HCEC 1CT (cell line): ENCODE measurements at regions not wholly inside any gene's neighbourhood (a gene's known extent, or its start where the extent isn't known, plus 50 kb on each side); places are given as distances from the start of the nearest gene placed in this dataset.

Experiments used
- DNase-seq: peaks from one replicate; pipeline ENCODE4 v3.0.0-alpha.2; 2017

DNA sequence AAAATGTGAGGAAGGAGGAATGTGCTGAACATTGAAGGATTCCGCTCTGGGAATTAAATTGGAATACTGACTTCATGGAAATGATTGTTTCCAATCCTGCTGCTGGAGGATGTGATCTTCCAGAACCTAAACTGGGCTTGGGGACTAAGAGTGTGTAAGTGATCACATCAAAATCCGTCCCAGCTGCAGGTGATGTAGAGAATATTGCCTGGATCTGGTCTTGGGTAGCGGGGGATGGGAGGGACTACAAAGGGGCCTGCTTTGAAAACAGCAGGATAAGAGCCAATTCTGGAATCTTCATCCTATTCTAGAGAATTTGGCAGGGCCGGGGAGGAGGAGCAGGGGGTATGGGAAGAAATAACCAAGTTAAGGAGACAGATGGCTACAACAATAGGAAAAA, 552.2 kb upstream of the FZD8 start:
- no peak for DNase-seq

DNA sequence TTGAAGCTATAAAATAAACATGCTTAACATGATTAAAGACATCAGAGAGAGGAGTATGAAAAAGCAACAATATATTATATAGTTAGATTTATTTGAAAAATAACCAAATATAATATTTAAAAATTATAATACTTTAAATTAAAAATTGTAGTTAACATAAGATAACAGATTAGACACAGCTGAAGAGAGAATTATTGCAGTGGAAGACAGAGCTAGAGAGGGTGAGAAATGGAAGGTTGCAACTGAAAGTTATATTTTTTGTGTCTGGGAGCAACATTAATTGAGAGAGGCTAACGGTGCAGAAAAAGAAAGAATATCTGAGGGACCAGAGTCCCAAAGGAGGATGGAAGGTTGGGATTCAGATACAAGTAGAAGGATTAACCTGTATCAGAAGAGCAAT, 548.9 kb upstream of the FZD8 start:
- DNase-seq, result no peak

DNA sequence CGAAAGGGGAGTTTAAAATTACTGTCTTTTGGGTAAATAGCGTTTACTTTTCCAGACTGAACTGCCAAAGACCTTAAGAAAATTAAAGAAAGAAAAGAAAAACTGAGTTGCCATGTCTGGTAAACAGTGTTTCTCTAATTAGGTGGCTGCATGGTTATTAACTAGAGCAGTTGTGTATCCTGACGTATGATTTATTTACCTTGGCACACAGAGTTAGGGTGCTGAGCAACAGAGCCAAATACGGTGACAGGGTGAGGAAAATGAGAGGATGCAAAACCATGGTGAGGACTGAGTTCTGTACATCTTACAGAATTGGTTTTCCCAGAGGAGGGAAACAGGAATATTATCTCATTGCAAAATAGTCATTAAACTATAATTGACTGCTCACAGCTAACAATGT, 546.4 kb upstream of the FZD8 start:
- no peak for DNase-seq

DNA sequence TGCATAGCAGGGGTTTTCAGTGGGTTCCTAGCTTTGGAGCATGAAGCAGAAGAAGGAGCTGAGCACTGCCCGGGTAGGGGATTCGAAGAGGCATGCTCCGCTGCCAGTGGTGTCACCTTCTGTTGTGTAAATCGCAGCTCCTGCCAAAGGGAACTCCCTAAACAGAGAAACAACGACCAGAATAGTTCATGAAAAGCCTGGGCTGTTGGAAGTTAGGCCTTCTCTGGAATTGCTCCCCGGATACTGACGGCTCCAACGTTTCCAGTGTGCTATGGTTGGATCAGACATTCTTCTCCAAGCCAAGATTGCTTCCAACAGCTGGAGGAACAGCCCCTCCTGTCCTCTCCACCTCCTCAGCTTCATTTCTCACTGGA, 546.0 kb upstream of the FZD8 start:
- DNase-seq, result no peak

DNA sequence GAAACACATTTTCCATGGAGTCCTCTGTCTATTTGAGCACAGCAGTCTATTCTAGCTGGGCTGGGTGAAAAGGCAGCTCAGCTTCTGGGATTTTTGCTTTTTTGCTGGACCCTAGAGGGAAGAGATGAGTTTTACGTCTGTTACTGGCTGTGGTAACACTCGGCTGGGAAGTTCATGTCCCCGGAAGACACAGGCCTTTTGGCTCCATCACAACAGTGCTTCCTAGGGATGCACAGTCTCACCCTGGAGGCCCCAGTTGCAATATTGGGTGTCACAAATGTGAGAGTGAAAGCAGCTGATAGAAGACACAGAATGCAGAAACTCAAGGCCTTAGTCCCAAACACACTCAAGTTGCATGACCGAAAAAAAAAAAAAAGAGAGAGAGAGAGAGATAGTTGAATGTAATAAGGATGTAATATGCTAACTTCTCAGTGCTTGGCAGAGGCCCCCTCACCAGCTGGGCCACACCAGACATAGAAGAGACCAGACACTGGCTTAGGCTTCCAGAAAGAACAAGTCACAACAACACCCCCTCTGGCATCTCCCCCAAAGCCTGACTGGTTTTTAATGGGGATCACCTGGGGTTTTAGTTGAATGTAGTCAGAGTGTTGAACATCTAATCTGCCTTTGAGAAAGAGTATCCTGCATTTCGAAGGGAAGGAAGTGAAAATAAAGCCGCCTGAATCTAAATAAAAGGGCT, 545.4 kb upstream of the FZD8 start:
- DNase-seq, result no peak

DNA sequence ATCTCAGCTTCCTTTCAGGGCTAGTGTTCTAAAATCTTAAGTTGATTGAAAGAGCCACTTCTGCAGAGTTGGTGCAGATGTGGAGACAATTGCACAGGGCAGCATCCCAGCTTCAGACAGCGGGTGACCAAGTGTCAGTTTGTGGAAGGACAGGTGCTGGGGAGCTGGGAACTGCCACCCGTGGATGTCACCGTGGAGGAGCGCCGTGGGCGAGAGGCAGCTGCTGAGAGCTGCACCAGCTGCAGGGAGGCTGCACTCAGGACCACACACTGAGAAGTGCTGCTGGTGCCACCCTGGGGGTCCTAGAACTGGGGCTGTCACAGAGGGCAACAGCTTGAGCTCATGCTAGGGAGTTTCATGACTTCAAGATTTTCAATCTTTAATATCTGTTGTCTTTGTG, 543.0 kb upstream of the FZD8 start:
- no peak for DNase-seq

DNA sequence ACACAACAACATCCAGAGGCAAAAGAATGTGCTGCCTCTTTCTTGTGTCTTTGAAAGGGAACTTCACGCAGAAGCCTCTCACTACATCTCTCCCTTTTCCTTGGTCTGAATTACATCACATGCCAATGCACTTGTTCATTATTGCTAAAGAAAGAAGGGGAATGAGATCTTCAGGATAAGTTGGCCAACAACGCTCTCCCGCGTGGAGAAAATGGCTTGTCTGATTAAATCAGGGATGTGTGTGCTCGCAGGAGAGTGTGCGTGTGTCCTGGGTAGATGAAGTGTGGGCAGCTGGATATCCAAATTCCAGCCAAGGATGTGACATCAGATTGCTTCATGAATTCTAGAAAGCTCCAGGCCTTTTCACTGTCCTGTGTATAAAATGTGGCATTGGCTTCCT, 541.6 kb upstream of the FZD8 start:
- DNase-seq, result no peak

DNA sequence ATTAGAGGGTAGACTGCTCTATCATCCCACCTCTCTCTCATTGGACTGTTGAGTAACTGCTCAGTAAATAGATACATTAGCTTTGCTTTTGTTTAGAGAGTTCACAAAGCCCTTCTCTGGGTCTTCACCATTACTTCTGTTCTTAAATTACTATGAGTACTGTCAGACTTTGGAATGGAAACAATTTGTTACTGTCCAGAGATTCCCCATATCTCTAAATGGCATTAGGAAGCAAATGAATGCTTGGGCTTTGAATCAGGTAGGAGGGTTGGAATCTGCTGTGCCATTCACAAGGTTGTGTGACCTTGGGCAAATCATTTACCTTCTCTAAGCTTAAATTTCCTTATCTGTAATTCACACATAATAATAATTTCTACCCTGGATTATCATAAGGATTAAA, 541.0 kb upstream of the FZD8 start:
- DNase-seq, result no peak

DNA sequence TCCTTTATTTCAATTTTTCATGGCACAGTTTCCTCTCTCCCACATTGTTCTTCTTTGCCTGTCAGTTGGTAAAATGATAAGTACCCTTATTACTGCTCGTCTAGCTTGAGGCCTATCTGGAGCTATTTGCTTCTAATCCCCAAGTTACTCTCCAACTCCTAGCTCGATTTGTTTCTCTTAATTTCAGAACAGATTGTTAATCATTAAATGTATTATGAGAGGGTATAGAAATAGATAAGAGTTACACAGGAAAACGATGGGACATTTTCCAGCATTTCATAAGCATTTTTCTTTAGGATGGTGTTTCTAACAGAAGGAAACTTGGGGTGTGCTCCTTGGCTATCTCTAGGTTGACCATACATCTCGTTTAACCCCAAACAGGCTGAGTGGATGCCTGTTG, 540.5 kb upstream of the FZD8 start:
- no peak for DNase-seq

DNA sequence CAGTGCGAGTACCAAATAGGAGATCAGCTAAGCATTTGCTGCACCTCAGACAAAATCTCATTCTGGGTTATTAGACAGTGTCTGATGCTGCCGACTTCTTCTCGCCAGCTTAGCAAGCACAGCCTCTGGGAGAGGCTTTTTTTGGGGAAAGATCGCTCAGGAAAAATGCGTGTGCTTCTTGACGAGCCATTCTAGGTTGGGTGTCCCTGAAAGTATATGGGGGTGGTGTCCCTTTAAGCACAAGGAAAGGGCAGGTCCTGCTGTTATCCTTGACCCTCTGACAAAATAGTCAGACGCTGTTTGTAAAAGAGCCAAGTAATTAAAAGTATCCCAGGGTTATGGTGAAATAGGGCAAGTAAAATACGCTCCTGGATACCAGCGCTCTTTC, 540.1 kb upstream of the FZD8 start:
- DNase-seq, result peak; percentile 25

DNA sequence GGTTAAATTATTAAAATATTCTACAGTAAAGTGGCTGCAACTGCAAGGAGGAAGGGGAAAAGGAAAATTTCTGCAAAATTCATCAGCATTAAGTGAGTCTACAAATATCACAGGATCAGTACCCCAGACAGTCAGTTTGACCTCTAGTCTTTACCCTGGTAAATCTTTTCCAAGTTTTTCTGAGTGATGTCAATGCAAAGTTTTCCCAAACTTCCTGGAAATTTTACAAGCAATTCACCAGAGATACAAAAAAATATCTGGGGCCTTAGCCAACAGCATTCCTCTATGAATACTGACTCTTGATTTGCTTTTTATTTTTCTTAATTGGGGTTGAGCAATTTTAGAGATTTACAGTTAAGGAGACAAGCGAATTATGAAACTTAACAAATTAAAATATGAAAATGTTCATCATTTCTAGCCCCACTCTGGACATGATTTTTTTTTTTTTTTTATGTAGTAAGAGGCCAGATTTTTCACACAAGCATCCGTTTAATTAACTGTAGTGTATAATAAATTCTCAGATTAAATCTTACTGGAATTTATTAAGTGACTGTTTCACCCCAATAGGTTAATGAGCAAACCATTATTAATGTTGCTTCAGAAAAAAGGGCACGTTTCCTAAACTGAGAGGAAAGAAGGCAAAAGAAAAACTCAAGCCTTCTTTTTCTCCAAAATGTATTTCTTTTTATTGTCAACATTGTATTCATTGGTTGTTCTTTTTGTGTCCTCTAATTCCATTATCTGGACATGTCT, 539.5 kb upstream of the FZD8 start:
- peak; percentile 35 for DNase-seq

DNA sequence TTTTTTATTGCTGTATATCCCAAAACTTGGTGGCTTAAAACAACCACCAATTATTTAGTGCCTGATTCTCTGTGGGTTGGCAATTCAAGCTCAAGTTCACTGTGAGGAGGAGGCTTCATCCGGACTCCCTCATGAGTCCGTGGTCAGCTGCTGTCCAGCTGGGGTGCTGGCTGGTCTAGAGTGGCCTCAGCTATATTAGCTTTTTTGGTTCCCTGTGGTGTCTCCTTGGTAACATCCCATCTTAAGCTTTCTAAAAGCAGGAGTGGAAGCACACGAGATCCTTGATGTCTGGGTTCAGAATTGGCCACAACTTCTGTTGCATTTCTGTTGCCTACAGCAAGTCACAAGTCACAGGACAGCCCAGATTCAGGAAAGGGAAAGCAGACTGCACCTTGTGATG, 536.5 kb upstream of the FZD8 start:
- no peak for DNase-seq

DNA sequence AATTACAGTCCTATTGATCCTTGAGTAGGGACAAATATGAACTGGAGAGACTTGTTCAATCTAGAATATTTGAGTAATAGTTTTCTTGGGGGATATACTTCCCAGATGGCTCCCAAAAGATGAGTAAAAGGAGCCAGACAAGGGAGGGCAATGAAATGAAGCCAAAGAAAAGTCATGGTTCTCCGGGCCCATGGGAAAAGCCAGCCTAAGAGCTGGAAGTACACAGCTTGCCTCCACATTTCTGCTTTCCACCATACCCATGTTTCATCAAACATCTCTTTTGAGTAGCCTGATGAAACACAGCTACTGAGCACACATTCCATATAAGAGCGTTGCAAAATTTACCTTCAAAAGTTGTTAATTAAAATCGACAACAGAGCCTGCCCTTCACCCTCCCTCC, 535.0 kb upstream of the FZD8 start:
- DNase-seq, result no peak

DNA sequence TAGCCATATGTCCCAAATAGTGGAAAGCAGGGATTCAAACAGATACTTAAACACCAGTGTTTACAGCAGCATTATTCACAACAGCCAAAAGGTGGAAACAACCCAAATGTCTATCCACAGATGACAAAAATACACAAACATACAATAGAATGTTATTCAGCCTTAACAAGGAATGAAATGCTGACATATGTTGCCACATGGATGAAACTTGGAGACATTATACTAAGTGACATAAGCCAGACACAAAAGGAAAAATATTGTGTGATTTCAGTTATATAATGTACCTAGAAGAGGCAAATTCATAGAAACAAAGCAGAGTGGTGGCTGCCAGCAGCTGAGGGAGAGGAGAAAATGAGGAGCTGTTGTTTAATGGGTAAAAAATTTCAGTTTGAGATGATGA, 533.9 kb upstream of the FZD8 start:
- DNase-seq, result no peak

DNA sequence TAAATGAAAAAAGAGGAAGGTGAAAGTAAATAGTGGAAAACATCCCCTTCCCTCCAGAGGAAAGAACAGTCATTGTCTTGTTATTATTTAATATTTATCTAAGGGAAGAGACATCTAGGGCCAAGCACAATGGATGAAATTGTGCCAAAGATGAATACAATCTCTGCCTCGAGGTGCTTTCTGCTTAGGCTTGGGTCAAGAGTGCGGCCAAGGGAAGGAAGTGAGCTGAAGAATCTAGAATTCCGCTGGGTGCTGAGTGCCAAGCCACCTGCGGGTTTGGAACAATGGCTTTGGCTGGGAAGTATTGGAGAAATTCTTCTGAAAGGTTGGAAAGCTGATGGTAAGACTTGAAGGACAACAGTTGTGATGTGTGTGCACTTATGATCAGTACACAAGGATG, 531.3 kb upstream of the FZD8 start:
- no peak for DNase-seq

DNA sequence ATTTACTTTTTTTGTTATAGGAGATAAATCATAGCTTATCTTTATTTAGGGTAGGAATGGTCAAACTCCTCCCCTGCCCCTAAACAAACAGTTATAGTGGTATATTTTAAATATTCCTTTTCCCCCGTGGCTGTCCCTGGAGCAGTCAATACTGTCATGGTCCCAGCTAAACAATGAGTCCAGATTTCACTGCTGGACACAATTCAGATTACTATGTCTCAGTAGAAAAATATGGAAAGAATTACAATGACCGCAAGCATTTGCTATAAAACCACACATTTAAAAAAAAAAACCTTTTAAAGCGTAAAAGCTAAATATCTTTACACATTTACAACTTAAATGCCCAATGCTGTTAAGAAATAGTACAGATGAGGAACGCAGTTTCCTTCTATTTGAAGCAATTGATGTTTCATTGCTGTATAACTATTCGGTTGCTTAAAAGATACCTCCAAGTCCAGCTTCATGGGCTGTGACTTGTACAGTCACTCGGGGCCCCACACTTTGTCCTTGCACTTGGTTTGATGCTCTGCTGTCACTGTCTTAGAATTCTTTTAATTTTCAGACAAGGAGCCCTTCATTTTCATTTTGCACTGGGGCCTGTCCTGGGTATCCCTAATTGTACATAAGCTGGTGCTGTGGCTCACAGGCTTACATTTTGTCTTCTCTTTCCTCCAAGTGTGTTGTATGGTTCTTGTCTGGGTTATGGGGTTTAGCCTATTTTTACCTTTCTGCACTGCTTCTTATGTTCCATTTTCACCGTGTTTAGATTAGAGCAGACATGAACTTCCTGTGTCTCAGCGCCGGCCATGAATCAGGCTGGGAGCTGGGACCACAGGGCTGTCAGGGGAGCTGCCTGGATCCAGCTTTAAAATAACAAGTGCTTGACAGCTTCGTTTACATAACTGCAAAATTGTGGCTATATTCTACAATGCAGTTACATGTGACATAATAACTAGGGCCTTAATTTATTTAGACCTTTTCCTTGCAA, 530.2 kb upstream of the FZD8 start:
- DNase-seq, result peak; percentile 80

DNA sequence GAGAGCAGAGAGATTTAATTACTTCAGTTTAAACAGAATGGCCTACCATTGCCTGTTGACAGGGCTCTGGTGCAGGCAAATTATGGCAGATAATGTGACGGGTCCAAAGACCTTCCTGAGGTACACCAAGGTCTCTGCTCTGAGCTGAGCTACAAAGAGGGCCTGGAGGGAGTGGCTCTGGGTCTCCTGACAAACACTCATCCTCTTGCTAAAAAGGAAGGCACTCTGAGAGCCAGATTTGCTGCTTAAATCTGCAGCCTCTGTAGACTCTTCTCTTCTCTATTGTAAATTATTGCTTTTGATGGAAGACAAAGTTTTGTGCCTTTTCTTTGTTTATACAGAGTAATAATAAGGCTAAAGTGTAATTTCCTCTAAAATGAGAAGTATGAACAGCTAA, 529.5 kb upstream of the FZD8 start:
- DNase-seq, result peak; percentile 35

DNA sequence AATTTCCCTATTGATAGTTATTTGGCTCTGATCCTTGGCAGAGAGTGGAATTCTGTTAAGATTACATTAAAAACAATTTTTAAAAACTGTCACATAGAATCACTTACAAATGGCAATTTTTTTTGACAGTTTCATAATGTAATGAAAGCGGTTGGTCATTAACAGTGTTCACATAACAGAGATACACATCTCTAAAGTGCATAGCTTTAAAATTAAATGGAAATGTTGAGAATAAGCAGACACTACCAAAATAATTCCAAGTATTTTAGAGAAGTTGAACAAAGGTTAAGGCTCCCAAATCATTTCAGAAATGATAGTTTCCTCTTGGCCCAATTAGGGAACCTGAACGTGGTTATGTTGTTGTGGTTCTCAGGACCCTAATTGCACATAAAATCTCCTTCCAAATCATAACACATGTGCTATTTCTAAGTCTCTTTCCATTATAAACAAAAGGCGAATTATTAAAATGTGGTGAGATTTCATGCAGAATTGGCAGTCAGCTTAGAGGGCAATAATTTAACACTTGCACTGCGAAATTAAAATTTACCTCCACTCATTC, 528.9 kb upstream of the FZD8 start:
- no peak for DNase-seq

DNA sequence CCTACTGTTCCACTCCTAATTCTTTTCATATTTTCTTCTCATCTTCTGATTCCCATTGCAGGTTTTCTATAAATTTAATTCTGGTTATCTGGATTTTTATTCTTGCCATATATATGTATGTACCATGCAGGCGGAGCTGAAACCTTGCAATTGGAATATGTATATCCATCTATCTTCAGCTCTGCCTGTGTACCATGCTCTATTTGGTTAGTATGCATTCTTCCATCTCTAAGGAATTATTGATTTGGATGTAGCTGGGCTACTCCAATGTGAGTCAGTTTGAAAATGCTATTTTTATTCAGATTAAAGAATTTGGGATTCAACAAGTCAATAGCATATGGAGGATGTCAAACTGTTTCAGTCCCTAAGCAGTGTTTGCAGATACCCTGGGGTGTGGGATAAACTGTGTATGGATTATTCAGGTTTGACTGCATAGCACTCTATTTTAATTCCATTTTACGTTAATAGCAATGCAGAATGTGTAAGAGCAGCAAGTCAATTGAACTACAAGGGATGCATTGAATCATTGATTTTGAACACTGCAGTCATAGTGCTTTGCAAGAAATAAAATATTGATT, 528.1 kb upstream of the FZD8 start:
- DNase-seq, result no peak

DNA sequence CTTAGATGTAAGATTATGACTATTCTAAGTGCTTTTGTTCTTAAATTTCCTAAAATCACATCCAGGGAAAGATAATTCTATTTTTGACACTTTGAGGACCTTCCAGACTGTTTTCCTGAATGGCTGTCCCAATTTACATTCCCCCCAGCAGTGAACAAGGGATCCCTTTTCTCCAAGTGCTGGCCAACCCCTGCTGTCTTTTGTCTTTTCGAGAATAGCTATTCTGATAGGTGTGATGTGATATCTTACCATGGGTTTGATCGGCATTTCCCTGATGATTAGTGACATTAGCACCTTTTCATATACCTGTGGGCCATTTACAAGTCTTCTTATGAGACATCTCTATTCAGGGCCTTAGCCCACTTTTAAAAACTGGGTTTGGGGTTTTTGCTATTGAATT, 526.7 kb upstream of the FZD8 start:
- no peak for DNase-seq

DNA sequence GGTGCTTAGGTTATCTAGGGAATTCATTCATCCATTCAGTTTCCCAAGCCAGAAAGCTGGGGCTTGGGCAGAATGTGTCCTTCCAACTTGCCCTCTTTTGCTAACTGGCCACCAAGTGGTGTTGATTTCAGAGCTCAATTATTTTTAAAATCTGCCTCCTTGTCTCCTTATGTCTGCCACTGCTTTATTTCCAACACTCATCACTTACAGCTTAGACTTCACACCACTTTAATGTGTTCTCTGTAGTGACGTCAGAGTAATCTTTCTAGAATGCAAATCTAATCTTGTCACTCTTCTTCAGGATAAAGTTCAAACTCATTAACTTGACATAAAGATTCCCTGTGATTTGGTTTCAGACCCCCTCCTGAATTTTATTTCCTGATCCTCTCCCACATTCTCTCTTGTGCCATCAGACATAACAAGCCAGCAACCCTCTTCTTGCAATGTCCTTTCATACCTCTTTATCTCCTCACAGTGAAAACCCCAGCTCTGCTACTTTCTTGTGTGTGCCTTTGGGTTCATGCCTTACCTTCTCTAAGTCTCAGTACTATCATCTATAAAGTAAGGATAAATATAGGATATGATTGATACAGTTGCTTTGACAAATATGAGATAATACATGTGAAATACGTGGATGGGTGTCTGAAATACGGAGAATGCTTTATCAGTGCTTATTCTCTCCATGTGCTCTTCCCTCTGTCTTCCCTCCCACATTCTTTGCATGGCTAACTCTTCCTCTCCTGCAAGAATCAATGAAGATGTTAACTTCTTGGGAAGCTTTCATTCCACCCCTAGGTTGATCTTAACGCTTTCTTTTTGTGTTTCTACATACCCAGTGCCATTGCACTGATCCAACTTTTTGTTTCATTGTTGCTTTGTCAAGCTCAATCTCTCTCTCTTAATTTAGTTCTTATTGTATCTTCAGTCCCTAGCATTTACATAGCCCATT, 522.7 kb upstream of the FZD8 start:
- no peak for DNase-seq

DNA sequence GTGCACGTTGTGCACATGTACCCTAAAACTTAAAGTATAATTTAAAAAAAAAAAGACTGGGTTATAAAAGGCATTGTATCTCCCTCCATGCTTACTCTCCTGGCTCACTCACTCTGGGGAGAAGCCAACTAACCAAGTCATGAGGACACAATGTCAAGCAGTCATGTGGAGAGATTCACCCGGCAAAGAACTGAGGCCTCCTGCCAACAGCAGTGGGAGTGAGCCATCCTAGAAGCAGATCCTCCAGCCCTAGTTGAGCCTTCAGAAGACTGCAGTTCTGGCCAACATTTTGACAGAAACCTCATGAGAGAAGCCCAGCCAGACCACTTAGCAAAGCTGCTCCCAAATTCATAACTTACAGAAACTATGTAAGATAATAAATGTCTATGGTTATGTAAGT, 521.7 kb upstream of the FZD8 start:
- DNase-seq, result no peak
